GM12865 (cell line): ENCODE measurements at regions not wholly inside any gene's neighbourhood (a gene's known extent, or its start where the extent isn't known, plus 50 kb on each side); places are given as distances from the start of the nearest gene placed in this dataset.

Experiments
- DNase-seq: peaks from one replicate; pipeline ENCODE4 v3.0.0; 2010; ENCODE audit warnings: low read depth
- H3K4me3 ChIP-seq: 2 replicates; pipeline ENCODE4 v1.5.1; 2011; ENCODE audit warnings: mild to moderate bottlenecking, low read depth, low read length, control low read depth
- TF ChIP-seq, protein P1 (sequence below): IDR thresholded peaks from 2 replicates; pipeline ENCODE4 v1.5.1; 2011; ENCODE audit warnings: low read length, control low read depth, low read depth, inconsistent platforms; ENCODE audit not compliant: insufficient read depth; ENCODE audit errors: missing control alignments

DNA sequence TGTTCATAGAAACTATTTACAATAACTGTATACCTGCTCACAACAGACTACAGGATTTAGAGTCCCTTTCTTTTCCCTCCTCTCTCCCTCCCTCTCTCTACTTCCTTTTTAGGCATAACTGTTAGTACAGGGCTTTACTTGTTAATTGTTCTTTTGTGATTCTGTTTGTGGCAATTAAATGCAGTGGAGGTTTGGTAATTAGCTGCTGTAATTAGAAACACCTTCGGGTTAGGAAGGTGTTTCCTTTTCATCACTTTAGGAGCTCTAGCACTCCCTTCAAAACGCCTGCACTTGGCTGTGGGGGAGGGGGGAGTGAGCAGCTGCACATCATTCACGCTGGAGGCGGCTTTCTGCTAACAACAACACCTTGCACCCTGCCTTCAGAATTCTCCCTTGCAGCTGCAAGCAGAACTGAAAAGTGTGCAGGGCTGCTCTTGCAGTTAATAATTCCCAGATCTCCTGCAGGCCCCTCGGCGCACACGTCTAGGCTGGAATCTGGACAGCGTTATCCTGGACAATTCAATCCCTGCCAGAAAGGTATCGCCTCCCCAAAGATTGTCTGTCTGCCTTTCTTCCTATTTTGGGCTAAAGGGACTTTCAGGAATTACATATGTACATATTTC is 242.6 kb upstream of the RGMA start:
- no peak for DNase-seq
- no peak overlapping the region for H3K4me3 ChIP-seq
- TF ChIP-seq, protein P1, sequence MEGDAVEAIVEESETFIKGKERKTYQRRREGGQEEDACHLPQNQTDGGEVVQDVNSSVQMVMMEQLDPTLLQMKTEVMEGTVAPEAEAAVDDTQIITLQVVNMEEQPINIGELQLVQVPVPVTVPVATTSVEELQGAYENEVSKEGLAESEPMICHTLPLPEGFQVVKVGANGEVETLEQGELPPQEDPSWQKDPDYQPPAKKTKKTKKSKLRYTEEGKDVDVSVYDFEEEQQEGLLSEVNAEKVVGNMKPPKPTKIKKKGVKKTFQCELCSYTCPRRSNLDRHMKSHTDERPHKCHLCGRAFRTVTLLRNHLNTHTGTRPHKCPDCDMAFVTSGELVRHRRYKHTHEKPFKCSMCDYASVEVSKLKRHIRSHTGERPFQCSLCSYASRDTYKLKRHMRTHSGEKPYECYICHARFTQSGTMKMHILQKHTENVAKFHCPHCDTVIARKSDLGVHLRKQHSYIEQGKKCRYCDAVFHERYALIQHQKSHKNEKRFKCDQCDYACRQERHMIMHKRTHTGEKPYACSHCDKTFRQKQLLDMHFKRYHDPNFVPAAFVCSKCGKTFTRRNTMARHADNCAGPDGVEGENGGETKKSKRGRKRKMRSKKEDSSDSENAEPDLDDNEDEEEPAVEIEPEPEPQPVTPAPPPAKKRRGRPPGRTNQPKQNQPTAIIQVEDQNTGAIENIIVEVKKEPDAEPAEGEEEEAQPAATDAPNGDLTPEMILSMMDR = no peak

- DNase-seq = no peak
- no peak overlapping the region for H3K4me3 ChIP-seq
- TF ChIP-seq, protein P1 = no peak
Measured at GRCh38 chr15:93330912-93331544, 242.0 kb upstream of the RGMA start.

- no peak overlapping the region for H3K4me3 ChIP-seq
- no peak for DNase-seq
- TF ChIP-seq, protein P1 = no peak
Measured at GRCh38 chr15:93327364-93327763, 238.4 kb upstream of the RGMA start.

- no peak overlapping the region for H3K4me3 ChIP-seq
- DNase-seq = no peak
- TF ChIP-seq, protein P1 = no peak
Measured at GRCh38 chr15:93324186-93324975, 235.4 kb upstream of the RGMA start.

- TF ChIP-seq, protein P1 = no peak
- no peak for DNase-seq
- no peak overlapping the region for H3K4me3 ChIP-seq
Measured at GRCh38 chr15:93321881-93322282, 232.9 kb upstream of the RGMA start.

- H3K4me3 ChIP-seq = no peak overlapping the region
- DNase-seq = no peak
- TF ChIP-seq, protein P1 = no peak
Measured at GRCh38 chr15:93319121-93319814, 230.3 kb upstream of the RGMA start.
